Frontal cortex (tissue), 3 donors: ENCODE measurements at regions not wholly inside any gene's neighbourhood (a gene's known extent, or its start where the extent isn't known, plus 50 kb on each side); places are given as distances from the start of the nearest gene placed in this dataset.
"Not testable (repeated sequence)": the region's sequence is repeated elsewhere in the genome, so short reads cannot be mapped to it uniquely, and the experiment has no call there.

ENCODE experiments used
- DNase-seq, 2 donors: peaks; one replicate each; pipeline ENCODE4 v3.0.0; 2012; ENCODE audit warnings: low spot score in 2 of 2
- FAIRE-seq: peaks from 2 replicates; lab custom pipeline; 2012; peaks lifted over from hg19 to GRCh38; lab: Jason Lieb, UNC
- donor health status: control.
- donor health status: control.
- donor health status: control.

DNA sequence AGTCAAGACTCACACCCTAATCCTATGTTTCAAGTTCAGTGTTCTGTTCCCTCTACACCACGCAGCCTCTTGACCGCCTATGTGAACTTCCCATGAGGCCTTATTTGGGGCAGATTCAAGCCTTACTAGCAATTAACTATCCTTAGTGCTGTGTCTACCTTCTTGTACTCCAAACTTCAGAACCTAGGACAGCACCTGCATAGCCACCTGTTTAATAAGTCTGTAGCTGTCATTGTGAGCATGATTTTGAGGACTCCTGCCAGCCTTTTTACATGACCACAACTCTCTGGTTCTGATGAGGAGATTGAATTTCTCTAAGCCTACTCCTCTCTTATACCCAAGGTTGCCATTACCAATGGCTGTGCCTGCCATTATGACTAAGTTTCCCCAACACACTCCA is 50.8 kb upstream of the PCSK1 start:
- no peak for FAIRE-seq
- no peak for DNase-seq

DNA sequence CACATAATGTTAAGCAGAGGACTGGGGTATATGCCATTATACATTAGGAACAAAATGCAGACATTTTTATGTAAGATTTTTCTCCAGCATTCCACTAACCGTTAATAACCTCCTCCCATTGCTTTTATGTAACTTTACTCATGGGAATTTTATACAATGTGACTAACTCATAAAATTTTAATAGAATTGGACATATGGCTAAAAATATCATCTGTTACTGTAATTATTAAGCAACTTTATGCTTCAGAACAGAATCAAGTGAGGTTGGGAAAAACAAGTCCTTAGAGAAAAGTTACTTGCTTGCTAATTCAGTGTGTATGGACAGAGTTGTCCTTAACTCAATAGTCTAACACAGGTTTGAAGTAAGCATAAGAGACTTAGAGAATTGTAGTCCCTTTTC is 54.8 kb upstream of the PCSK1 start:
- FAIRE-seq (no peak), DNase-seq (no peak)

DNA sequence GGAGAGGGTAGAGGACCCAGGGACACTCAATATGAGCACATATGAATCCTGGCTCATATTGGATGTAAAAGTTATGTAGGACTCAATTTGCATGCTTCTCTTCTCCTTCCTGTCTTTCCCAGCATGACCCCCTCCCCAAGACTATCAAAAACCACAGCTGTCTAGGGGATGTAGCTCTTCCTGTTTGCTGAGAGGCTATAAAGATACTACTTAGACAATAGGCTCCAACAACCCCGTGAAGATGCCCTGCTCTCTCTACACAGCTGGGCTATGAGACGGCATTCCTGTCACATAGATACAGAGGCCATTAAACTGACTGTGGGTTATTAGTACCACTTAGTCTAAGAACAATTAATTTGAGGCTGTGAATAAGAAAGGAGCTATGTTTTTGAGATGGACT is 56.5 kb upstream of the PCSK1 start:
- FAIRE-seq (no peak), DNase-seq (no peak)

DNA sequence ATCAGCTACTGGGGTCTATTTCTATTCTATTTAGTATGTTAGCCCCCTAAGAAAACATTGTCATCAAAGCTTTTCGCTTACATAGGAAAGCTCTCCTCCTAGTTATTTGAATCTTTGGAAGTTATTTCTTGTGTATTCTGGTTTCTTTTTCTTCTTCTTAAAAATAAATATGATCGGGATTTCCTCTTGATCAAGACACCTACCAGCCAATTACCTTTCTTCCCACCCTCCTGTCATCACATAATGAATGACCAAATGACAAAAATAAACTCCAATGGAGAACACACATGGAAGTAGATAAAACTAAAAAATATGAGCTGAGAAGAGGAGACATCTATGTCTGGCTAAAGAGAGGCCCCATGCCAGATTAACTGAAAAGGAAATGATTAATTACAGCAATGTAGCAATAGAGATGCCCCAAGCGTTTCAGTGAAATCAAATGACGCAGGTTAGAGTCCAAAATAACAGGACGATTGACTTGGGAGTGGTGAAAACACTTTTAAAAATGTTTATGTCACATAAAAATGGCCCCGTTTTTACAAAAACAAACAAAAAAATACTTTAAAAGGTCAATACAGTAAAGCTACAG is 59.5 kb upstream of the PCSK1 start:
- no peak for DNase-seq
- no peak for FAIRE-seq

DNA sequence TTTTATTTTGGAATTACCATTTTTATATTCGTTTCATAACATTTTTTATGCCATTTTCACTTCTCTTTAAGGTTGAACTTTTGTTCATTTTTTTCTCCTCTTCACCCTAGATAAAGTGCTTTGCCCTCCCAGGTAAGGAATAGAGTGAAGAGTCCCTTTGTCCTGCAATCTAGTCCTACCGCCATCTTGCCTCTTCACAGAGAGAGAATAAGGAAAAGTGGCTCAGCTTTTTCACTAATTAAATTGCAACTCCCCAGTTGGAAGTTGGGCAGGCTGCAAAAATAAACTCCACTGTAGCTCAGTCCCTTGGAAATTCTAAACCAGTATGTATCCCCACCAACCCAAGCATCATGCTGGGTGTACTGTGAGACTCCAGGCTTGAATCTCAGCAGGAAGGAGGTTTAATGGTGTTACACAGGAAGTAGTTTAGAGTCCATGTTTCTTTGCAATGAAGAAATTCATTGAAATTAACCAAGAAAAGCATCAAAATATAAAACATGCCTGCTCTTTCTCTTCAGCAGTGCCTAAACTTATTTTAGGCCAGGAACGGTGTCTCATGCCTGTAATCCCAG is 60.3 kb upstream of the PCSK1 start:
- no peak for DNase-seq
- no peak for FAIRE-seq

DNA sequence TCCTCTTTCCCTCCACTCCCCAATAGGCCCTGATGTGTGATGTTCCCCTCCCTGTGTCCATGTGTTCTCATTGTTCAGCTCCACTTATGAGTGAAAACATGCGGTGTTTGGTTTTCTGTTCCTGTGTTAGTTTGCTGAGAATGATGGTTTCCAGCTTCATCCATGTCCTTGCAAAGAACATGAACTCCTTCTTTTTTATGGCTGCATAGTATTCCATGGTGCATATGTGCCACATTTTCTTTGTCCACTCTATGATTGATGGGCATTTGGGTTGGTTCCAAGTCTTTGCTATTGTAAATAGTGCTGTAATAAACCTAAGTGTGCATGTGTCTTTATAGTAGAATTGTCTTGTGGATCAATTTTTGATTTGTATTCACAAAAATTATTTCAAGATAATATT is 62.4 kb upstream of the PCSK1 start:
- not testable (repeated sequence) for DNase-seq, FAIRE-seq

DNA sequence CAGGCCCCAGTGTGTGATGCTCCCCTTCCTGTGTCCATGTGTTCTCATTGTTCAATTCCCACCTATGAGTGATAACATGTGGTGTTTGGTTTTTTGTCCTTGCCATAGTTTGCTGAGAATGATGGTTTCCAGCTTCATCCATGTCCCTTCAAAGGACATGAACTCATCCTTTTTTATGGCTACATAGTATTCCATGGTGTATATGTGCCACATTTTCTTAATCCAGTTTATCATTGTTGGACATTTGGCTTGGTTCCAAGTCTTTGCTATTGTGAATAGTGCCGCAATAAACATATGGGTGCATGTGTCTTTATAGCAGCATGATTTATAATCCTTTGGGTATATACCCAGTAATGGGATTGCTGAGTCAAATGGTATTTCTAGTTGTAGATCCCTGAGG is 64.0 kb upstream of the PCSK1 start:
- not testable (repeated sequence) for DNase-seq, FAIRE-seq

DNA sequence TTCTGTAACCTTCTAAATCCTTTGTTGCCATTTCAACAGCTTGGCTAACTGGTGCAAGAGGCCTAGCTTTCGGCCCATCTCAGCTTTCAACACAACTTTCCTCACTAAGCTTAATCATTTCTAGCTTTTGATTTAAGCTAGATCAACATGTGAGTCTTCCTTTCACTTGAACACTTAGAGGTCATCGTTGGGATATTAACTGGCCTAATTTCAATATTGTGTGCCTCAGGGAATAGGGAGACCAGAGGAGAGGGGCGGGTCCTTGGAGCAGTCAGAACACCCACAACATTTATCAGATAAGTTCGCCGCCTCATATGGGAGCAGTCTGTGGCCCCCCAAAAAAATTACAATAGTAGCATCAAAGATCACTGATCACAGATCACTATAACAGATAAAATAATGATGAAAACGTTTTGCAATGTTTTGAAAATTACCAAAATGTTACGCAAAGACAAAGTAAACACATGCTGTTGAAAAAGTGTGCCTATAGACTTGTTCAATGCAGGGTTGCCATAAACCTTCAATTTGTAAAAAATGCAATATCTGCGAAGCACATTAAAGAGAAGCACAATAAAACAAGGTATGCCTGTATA is 66.8 kb upstream of the PCSK1 start:
- no peak for DNase-seq
- FAIRE-seq = no peak

DNA sequence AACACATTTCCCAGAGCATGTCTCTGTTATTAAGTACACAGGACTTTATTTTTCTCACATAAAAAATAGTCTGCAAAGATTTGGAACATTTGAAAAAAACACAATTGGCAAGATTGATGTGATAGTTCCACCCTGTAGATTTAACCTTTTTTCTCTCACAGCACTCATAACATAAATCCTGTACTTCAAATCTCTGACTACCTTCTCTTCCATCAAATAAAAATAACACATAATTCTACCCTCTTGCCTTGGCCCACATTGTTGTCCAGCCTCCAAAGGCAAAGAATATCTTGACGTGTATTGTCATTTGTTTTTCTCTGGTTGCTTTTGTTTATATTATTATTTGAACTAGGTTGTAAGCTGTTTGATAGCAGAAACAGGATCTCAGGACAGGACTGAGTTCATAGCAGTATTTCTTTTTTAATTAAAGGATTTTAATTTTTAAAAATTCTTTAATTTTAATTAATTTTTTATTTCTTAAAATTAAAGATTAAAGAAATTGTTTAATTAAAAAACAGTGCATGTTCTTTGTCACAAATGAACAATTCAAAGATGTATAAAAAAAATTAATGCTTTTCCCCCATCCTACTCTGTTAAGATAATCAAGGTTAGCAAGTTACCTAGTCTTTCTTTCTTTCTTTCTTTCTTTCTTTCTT is 69.1 kb upstream of the PCSK1 start:
- FAIRE-seq (peak; percentile 31), DNase-seq (no peak)

DNA sequence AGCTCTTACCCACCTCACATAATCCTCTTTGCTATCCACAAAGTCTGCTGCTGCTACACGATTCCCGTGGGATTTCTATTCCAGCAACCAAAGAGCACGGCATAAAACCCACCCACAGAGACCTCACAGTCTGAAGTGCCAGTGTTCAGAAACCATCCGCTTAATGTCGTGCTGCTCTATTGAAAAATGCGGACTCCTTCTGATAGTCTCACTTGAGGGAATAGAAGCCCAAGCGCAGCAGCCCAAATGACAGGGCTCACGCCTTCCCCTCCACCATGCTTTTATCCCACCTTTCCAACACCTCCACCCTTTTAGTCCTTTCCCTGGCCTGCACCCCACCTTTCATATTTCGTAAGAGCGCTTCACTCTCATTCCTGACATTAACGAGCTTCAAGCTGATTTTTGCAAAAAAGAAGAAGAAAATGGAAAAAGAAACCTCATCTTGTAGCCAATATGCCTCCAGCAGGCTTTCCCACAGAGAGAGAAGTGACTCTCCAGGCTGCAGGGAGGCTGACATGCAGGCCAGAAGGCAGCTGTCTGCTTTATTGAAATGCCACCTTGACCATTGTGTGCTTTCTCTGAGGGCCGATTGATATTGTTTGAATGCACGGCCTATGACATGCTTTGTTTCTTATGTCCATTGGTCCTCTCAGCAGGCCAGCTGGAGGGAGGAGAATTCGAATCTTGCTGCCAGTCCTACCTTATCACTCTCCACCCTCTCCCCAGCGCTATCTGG is 70.6 kb upstream of the PCSK1 start:
- DNase-seq (no peak), FAIRE-seq (no peak)

DNA sequence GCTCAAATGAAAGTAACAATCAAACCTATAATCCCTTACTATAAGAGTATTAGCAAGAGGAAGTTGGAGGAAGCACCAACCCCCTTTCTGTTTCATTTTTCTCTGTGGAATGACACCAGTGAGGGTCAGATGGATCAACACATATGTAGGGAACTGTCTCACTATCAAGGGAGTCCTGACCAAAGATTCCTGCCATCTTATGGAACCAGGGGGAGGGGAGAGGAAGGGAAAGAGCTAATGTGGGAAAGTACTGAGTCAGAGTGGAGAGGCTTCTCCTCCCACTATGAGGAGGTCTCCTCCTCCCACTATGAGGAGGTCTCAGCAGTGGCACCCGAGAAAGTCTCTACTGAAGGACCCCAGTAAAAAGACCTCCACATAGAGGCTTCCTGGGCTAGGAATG is 73.3 kb upstream of the PCSK1 start:
- FAIRE-seq = no peak
- no peak for DNase-seq

DNA sequence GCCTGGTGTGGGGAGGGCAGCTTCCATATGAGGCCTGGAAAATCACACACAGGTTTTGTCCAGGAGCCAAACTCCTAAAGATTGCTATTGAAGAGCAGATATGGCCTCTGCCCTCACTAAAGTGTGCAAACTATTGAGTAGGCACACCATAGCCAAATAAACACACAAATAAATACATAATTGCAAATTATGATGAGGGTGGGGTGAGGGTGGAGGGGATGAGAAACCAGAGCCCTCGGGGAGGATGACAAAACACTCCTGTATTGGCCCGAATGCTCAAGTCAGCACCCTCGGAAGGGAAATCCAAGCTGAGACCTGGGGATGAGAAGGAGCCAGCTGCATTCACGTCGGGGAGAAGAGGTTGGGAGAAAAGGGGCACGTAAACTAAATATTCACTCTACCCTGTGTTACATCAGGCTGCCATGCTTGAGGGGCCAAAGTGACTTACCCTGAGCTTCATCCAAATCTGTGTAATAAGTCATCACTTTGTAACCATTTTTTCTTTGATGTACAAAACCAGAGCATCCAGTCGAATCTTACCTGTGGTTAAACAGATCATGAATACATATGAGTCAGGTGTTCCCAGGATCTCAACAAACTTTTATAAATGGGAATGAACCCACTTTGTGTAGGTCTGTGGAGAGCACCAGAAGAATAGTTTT is 73.9 kb upstream of the PCSK1 start:
- DNase-seq (no peak), FAIRE-seq (no peak)

DNA sequence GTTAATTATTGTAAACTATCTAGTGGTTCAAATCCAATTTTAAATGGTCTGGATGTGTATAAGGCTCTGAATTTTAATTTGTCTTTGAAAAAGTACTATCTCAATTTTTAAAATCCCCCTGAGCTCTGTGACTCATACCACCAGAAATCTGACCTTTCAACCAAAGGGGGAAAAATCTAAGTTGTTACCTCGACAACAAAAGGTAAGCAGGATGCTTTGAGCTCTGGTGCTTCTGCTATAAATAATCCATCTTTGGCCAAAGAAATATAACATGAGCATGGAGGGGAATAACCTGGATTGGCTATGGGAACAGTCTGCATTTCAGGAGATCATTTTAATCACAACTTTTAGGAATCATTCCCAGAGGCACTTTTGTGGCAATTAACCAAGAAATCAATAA is 76.3 kb upstream of the PCSK1 start:
- FAIRE-seq (no peak), DNase-seq (no peak)

DNA sequence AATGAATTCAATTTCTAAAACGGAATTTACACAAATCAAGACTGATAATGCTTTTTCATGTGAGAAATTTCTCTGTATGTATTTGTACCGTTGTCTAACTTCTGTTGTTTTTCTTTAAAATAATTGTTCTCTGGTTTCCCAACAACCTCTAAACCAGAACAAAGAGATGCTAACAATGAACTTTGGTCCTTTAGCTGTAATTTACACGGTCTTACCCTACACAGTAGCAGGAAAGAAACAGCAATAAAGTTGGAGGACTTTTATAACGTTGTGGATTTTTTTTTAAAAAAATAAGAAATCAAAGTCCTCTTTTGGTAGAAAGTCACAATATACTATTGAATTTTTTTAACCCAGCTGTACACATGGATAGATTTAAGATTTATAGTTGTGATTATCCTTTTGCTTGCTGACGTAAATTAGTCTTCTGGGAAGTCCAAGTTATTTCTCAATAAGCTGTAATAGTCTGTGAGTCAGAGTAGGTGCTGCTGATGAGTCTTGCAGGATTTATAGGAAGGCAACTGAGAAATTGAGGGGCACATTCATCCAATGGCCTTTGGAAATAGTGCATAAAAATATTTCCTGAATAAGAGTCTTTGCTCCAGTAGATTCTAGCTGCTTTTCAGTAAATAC is 76.8 kb upstream of the PCSK1 start:
- DNase-seq (no peak), FAIRE-seq (no peak)

DNA sequence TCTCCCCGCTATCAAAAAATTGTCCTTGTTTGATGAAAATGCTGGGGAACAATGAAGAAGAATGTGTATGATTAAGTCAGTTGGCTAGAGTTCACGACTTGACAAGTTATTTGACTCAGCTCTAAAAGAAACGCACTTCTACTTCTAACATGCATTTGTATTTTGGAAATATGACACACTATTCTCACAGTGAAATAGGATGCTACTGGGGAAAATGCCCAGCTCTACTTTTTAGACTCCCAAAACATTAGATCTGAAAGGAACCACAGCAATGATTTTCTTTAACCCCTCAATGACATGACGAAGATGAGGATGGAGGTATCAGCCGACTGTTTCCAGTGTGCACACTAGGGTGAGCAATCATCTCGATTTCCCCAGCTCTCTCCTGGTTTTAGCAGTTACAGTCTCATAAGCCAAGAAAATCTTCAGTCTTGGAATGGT is 83.6 kb upstream of the PCSK1 start:
- DNase-seq (no peak), FAIRE-seq (no peak)

DNA sequence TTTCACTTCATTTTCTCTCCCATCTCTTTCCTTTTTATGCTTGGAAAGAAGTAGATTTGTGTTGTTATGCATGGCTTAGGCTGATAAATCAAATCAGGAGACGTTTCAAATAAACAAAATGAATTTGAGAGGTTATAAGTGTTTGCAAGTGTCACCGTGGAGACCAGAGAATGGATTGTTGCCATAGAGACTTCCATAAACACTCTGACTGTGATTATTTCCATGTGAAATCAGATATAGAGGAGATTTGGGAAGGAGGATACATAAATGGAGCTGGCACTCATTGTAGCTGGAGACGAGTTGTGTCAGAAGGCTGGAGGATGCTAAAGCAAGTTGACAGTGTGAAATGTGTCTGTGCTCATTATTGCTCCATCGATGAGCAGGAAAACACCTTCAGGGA is 84.2 kb upstream of the PCSK1 start:
- DNase-seq (no peak), FAIRE-seq (no peak)

DNA sequence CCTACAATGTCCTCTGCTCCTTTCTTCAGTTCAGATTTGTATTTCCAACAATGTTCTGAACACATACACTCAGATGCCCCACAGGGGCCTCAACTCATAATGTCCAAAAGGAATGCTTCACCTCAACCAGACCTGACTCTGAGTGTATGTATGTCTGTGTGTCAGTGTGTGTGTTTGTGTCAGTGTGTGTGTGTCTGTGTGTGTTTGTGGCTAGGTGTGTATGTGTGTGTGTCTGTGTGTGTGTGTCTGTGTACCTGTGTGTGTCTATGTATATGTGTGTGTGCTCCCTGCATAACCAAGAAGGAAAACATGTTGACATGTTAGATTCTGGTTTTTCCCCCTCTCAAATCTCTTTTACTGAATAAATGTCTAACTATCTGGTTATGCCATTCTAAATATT is 87.3 kb upstream of the PCSK1 start:
- no peak for FAIRE-seq
- no peak for DNase-seq

DNA sequence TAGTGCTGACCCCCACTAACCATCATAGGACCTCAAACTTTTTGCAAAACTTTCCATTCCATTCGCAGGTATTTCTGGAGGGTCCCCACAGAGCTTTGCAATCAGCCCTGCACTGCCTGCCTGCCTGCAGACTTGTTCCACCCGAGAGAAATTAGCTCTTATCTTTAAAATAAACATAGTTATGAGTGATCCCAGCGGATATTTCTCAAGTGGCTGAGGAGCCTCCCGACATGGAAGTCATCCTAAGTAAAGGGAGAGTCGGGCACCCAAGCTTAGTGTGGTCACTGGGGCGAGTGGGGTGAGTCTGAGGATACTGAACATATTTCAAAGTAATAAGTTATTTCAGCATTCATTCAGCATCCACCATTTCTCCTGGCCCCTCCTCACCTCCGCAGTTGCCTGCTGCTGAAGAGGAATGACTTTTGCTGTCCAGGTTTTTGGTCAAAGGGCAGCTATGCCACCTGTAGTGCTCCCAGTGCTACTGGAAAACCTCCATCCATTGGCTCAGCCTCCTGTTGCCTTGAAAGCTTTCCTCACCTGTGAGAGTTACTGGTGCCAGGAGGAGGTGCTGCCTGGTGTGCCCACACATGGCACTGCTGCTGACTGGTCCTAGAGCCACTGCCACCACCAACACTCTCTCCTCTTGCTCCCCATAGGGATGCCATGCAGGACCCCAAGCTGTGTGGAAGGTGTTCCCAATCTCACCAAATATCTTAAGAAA is 89.7 kb upstream of the PCSK1 start:
- no peak for FAIRE-seq

More for the DNA sequence above, 89.7 kb upstream of the PCSK1 start:
- no peak for DNase-seq
